C4-2B (cell line): ENCODE measurements at regions not wholly inside any gene's neighbourhood (a gene's known extent, or its start where the extent isn't known, plus 50 kb on each side); places are given as distances from the start of the nearest gene placed in this dataset.

Source experiments
- ZFX ChIP-seq: fragments of 450-650 bp; IDR thresholded peaks from 2 replicates; pipeline ENCODE4 v1.6.1; 2017
- TF ChIP-seq, protein P1 (sequence below): fragments of 450-650 bp; conservative IDR thresholded peaks from 2 replicates; pipeline ENCODE4 v1.5.1; 2017; ENCODE audit warnings: mild to moderate bottlenecking

DNA sequence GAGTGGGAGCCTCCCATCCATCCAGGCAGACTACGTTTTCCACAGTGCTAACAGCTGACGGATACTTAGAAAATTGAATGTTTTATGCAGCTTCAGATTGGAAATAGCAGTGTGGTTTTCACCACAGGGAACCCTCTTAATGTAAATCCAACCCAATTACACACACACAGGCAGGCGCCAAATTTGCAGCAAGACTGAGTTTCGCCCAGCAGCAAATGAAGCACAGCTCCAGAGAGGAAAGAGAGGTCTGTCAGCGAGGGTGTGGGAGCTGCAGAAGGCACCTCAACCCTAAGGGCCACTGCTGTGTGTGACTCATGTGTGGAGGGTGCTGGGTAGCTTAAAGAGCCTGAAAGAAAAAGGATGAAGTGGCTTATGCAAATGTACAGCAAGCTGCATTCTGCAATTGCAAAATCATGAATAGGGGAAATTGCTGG is 365.7 kb downstream of the MAFB start:
- TF ChIP-seq, protein P1, sequence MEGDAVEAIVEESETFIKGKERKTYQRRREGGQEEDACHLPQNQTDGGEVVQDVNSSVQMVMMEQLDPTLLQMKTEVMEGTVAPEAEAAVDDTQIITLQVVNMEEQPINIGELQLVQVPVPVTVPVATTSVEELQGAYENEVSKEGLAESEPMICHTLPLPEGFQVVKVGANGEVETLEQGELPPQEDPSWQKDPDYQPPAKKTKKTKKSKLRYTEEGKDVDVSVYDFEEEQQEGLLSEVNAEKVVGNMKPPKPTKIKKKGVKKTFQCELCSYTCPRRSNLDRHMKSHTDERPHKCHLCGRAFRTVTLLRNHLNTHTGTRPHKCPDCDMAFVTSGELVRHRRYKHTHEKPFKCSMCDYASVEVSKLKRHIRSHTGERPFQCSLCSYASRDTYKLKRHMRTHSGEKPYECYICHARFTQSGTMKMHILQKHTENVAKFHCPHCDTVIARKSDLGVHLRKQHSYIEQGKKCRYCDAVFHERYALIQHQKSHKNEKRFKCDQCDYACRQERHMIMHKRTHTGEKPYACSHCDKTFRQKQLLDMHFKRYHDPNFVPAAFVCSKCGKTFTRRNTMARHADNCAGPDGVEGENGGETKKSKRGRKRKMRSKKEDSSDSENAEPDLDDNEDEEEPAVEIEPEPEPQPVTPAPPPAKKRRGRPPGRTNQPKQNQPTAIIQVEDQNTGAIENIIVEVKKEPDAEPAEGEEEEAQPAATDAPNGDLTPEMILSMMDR, result no peak
- TF ChIP-seq ZFX, result no peak
